GM19240 (cell line): ENCODE measurements at regions not wholly inside any gene's neighbourhood (a gene's known extent, or its start where the extent isn't known, plus 50 kb on each side); places are given as distances from the start of the nearest gene placed in this dataset.

Experiments
- DNase-seq: peaks from one replicate; pipeline ENCODE4 v3.0.0; 2011; ENCODE audit warnings: low spot score; ENCODE audit not compliant: insufficient read length

GRCh38 chr12:107275530-107275929, 182.2 kb upstream of the CRY1 start:
- no peak for DNase-seq

DNA sequence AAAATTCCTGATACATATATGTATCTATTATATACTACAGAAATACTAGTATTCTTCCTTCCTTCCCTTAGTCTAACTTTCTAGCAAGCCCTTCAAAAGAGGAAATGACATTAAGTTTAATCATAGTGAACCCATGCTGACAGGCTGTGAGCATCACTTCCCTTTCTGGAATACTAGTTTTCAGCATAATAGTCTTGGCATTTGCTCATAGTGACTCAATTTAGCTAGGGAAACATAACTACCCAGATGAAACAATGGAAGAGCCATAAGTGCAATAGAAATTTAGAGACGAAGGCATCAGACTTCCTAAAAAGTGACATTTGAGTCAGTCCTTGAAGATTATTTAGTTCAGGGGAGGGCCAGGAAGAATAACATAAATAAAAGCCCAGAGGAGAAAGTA, 184.5 kb upstream of the CRY1 start:
- no peak for DNase-seq

DNA sequence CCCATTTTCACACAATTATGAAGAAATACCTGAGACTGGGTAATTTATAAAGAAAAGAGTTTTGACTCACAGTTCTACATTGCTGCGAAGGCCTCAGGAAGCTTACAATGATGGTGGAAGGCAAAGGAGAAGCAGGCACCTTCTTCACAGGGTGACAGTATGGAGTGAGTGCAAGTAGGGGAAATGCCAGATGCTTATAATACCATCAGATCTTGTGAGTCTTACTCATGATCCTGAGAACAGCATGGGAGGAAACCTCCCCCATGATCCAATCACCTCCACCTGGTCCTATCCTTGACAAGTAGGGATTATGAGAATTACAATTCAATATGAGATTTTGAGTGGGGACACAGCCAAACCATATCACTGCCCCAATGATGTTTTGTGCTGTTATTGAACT, 189.3 kb upstream of the CRY1 start:
- DNase-seq: no peak

DNA sequence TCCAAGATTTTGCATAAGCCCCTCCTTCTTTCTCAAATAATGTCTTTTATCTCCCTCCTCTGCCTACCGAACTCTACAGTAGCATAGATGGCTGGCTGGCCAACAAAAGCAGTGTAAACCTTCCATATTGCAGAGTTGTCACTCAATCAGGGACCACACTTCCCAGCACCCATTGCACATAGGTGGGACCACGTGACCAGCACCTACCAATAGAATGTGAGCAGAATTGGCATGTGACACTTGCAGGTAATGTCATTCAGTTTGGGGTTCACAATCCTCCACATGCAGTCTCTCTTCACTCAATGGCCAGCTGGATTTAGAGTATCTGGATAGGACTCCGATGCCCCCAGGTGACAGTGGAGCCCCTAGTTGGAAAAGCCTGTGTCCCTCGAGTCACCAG, 190.3 kb upstream of the CRY1 start:
- no peak for DNase-seq

- DNase-seq: no peak
Observed at GRCh38 chr12:107284692-107285091, 191.3 kb upstream of the CRY1 start.

GRCh38 chr12:107287436-107288413, 194.4 kb upstream of the CRY1 start:
- no peak for DNase-seq

DNA sequence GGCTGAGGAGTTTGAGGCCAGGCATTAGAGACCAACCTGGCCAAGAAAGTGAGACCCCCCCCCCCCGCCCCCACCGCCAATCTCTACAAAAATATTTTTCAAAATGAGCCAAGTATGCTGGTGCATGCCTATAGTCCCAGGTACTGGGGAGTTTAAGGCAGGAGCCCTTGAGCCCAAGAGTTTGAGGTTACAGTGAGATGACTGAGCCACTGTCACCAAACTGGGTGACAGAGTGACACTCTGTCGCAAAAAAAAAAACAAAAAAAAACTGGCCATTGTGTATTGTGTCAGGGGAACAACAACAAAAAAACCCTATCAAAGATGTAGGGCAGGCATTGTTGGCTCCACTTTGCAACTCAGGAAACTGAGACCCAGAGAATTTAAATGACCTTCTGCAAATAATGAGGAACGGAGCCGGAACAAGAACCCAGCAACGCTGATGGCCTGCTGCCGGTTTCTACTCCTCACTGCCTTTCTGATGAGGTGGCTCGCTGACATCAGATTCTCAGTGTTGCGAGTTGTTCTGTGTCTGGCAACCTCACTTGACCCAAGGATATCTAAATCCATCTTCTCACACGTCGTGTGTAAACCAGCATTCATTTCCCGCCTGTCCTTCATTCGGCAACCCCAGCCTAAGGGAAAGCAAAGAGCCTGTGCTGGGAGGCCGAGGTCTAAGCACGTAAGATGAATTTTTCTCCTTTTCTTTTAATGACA, 195.2 kb upstream of the CRY1 start:
- no peak for DNase-seq

GRCh38 chr12:107291018-107291417, 197.7 kb upstream of the CRY1 start:
- no peak for DNase-seq

GRCh38 chr12:107296681-107297089, 203.3 kb upstream of the CRY1 start:
- DNase-seq: no peak

- no peak for DNase-seq
Observed at GRCh38 chr12:107302649-107303341, 209.4 kb upstream of the CRY1 start.

DNA sequence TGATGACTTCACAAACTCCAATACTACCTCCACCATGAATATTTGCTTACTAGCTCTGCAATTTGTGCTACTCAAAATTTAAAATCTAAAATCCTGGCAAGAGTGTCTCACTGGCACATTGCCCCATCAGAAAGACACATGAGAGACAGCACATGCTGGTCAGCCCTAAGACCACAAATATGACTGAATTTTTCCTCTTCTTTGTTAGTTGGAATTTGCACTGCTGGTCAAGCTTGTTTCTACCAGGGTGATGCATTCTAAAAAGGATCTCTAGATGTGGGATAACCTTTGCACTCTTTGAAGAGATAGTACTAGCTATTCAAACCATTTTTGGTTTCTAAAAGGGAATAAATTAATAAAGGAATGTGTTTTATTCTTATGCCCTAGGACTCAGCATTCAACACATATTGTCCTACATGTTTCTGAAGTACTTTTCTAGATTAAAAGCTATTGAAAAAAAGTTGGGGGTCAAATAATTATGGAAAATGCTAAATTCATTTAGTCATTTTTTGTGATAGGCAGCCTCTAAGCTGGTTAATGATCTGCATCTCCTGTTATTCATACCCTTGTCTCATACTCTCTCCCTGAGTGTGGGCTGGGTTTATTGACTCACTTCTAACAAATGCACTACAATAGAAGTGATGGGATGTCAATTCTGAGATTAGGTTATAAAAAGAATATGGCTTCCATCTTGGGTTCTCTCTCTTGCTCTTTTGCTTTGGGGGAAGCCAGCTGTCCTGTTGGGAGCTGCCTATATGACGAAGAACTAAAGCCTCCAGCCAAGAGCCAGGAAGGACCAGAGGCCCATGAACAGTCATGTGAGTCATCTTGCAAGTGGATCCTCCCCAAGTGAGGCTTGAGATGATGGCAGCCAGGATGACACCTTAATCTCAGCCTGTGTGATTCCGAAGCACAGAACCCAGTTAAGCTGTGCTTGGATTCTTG, 211.5 kb upstream of the CRY1 start:
- no peak for DNase-seq

- DNase-seq: no peak
Observed at GRCh38 chr12:107306141-107306659, 212.9 kb upstream of the CRY1 start.

DNA sequence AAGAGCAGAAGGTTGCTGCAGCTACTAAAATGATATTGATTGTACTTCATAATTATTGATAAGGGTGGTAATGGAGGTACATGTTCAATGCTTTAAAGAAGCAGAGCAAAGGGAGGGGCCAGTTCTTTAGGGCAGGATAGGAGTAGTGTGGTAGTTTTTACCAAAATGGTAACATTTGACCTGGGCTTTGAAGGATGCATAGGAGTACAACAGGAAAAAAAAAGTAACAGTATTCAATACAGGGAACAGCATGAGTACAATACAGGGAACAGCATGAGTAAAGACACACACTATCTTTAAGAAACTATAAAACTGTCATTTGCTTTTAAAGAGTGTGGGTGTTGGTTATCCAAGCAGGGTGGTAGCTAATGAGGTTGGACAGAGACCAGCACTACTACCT, 215.0 kb upstream of the CRY1 start:
- no peak for DNase-seq

- DNase-seq: no peak
Observed at GRCh38 chr12:107309020-107309419, 215.7 kb upstream of the CRY1 start.

DNA sequence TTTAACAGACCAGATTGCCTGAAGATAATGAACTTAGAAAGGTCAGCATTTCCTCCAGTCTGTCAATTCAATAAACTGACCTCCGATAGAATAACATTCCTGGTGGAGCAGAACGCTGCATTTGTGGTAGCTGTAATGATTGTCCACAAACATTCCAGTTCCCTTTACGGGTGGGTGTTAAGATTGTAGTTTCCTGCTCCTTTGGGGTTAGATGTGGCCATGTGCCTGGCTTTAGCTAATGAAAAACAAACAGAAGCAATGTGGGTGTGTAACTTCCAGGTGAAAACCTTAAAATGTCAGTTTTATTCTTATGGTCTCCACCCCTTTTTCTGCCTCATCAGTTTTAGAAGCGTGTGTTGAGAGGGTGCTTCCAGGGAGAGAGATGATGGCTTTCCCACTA, 217.3 kb upstream of the CRY1 start:
- DNase-seq: no peak

- no peak for DNase-seq
Observed at GRCh38 chr12:107311682-107312081, 218.3 kb upstream of the CRY1 start.

GRCh38 chr12:107317751-107318555, 224.6 kb upstream of the CRY1 start:
- DNase-seq: no peak

DNA sequence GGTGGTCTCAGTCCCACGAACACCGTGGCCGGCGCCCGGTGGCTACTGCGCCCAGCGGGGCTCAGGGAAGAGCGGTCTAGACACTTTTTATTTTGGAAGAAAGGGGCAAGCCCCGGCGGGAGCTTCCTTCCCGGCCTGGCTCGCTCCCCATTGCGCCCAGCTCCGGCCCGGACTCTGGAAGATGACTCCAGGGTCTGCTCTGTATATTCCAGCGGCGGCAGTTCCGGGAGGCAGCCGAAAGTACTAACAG, 225.1 kb upstream of the CRY1 start:
- no peak for DNase-seq

- DNase-seq: no peak
Observed at GRCh38 chr12:107318806-107319532, 225.6 kb upstream of the CRY1 start.
